Muscle layer of colon (tissue), 2 donors: ENCODE measurements at regions not wholly inside any gene's neighbourhood (a gene's known extent, or its start where the extent isn't known, plus 50 kb on each side); places are given as distances from the start of the nearest gene placed in this dataset.

Source experiments
- H3K27ac ChIP-seq: one replicate; pipeline ENCODE4 v1.7.0; 2013; ENCODE audit warnings: low read depth, mild to moderate bottlenecking, low read length, moderate library complexity
- H3K27me3 ChIP-seq, 2 donors: one replicate each; pipeline ENCODE4 v1.7.0; 2013; ENCODE audit warnings: low read length in 2 of 2, mild to moderate bottlenecking in 2 of 2; ENCODE audit not compliant: insufficient read depth in 2 of 2, control insufficient read depth in 1 of 2
- H3K36me3 ChIP-seq: one replicate; pipeline ENCODE4 v1.7.0; 2013; ENCODE audit warnings: mild to moderate bottlenecking, low read length; ENCODE audit not compliant: insufficient read depth
- H3K4me1 ChIP-seq: one replicate; pipeline ENCODE4 v1.7.0; 2013; ENCODE audit warnings: mild to moderate bottlenecking, low read length; ENCODE audit not compliant: insufficient read depth
- H3K4me3 ChIP-seq, 2 donors: one replicate each; pipeline ENCODE4 v1.7.0; 2013; ENCODE audit warnings: low read length in 2 of 2, low read depth in 1 of 2, mild to moderate bottlenecking in 1 of 2, moderate library complexity in 1 of 2
- H3K9ac ChIP-seq: one replicate; pipeline ENCODE4 v1.7.0; 2013; ENCODE audit warnings: low read length
- H3K9me3 ChIP-seq: one replicate; pipeline ENCODE4 v1.7.0; 2013; ENCODE audit warnings: mild to moderate bottlenecking, low read length
- donor health status: abdominal sarcoma.
- donor health status: Adenocarcinoma of cecum.

DNA sequence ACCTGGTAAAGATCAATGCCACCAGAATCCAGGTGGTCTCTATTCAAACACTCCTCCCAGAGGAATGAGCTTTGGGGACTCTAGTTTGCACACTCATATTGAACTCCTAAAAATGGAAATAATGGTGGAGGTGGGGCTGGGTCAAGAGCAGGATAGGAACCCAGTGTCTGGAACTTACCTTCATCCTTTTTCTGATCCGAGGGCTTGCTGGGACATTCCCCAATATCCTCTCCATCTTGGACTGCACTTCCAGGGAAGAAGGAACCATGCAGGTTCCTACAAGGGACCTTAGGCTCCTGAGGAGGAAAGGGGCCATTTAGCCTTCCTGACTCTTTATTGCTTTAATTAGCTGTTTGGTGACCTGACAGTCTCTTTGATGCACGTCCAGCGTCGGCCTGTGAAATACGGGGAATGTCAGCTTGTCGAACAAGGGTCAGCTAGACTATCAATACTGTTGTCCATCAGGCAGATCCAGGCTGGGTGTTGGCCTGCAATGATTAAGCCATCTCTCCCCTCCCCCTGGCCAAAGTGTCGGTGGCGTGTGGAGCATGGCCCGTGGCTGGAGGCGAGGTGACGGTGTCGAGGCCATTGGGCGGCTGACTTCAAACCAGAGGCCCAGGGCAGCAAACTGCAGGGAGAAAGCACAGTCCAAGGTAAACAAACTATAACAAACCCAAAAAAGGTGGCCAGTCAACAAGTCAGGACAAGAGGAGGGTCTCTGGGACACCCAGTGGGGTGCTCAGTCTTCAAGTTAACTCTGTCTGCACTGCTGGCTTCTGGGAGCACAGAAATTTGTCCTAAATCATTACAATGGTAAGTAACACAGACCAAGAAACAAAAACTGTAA lies 405.2 kb upstream of the TBX3 start:
- H3K27me3 ChIP-seq = peaks cover 0 to 5% of the 10 kb centered on the region in 2 donors
- no peak overlapping the region for H3K27ac ChIP-seq
- no peaks in the 10 kb centered on the region for H3K9me3 ChIP-seq
- H3K4me3 ChIP-seq = no peak overlapping the region
- H3K36me3 ChIP-seq = no peaks in the 10 kb centered on the region
- no peaks in the 10 kb centered on the region for H3K4me1 ChIP-seq
- no peak overlapping the region for H3K9ac ChIP-seq

DNA sequence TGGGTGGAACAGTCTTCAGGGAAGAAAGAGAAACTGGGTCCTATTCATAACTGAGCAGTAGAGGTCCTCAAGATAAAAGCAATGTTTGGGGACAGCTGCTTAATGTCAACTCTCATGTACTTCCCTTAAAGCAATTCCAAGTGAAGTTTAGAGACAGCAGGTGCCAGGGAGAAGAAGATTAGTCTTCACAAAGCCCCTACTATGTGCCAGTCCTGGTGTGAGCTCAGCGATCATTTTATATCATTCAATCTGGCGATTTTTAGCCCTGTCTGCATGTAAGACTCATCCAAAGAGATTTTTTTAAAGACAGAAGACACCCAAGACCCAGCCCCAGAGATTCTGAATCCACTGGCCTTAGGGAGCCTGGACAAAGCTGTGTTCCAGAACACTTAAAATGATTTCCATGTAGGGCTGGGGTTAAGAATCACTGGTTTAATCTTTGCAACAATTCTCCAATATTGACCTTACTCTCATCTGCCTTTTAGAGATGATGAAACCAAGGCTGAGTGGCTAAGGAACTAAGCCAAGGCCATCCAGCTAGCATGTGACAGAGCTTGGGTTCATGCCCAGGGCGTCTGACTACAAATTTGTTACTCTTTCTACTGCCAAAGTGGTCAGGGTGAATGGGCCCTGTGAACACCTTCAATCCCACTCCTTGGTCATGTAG lies 404.5 kb upstream of the TBX3 start:
- Histone ChIP-seq H3K27ac (no peak overlapping the region), H3K4me1 (no peaks in the 10 kb centered on the region)

DNA sequence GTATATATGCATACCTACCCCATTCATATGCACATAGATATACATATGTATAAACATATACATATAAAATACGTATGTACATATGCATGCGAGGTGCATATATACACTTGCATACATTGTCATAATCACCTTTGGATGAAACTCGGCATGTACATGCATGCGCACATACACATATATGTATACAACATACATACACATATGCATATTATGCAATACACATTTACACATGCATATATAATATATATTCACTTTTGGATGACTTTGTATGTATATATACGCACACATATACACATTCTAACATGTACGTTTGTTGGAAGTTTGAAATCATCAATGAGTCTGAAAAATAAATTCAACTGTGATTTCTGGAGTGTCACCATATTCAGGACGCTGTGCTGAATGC lies 401.6 kb upstream of the TBX3 start:
- Histone ChIP-seq H3K9ac (no peak overlapping the region), H3K4me1 (no peaks in the 10 kb centered on the region), H3K4me3 (no peak overlapping the region), H3K27ac (no peak overlapping the region), H3K9me3 (no peaks in the 10 kb centered on the region), H3K27me3 (peaks cover 0 to 5% of the 10 kb centered on the region in 2 donors), H3K36me3 (no peaks in the 10 kb centered on the region)

More for the DNA sequence above, 404.5 kb upstream of the TBX3 start:
- H3K36me3 ChIP-seq = no peaks in the 10 kb centered on the region
- H3K27me3 ChIP-seq = peaks cover 0 to 5% of the 10 kb centered on the region in 2 donors
- H3K4me3 ChIP-seq = no peak overlapping the region
- H3K9me3 ChIP-seq = no peaks in the 10 kb centered on the region
- H3K9ac ChIP-seq = no peak overlapping the region

GRCh38 chr12:115079760-115080159 lies 395.8 kb upstream of the TBX3 start:
- H3K9ac ChIP-seq = no peak overlapping the region
- H3K4me3 ChIP-seq = no peak overlapping the region

GRCh38 chr12:115078990-115079389 lies 395.0 kb upstream of the TBX3 start:
- no peak overlapping the region for H3K9ac ChIP-seq

More at GRCh38 chr12:115079760-115080159, 395.8 kb upstream of the TBX3 start:
- H3K27ac ChIP-seq = no peak overlapping the region
- no peaks in the 10 kb centered on the region for H3K36me3 ChIP-seq
- no peaks in the 10 kb centered on the region for H3K9me3 ChIP-seq
- H3K4me1 ChIP-seq = no peaks in the 10 kb centered on the region
- H3K27me3 ChIP-seq = no peaks in the 10 kb centered on the region

GRCh38 chr12:115078334-115078733 lies 394.4 kb upstream of the TBX3 start:
- H3K27me3 ChIP-seq = no peaks in the 10 kb centered on the region
- no peak overlapping the region for H3K4me3 ChIP-seq
- H3K9me3 ChIP-seq = no peaks in the 10 kb centered on the region
- no peak overlapping the region for H3K27ac ChIP-seq
- no peaks in the 10 kb centered on the region for H3K4me1 ChIP-seq
- H3K9ac ChIP-seq = no peak overlapping the region
- H3K36me3 ChIP-seq = no peaks in the 10 kb centered on the region

More at GRCh38 chr12:115078990-115079389, 395.0 kb upstream of the TBX3 start:
- no peaks in the 10 kb centered on the region for H3K9me3 ChIP-seq
- no peaks in the 10 kb centered on the region for H3K36me3 ChIP-seq
- no peaks in the 10 kb centered on the region for H3K27me3 ChIP-seq
- H3K4me3 ChIP-seq = no peak overlapping the region
- H3K27ac ChIP-seq = no peak overlapping the region
- H3K4me1 ChIP-seq = no peaks in the 10 kb centered on the region

DNA sequence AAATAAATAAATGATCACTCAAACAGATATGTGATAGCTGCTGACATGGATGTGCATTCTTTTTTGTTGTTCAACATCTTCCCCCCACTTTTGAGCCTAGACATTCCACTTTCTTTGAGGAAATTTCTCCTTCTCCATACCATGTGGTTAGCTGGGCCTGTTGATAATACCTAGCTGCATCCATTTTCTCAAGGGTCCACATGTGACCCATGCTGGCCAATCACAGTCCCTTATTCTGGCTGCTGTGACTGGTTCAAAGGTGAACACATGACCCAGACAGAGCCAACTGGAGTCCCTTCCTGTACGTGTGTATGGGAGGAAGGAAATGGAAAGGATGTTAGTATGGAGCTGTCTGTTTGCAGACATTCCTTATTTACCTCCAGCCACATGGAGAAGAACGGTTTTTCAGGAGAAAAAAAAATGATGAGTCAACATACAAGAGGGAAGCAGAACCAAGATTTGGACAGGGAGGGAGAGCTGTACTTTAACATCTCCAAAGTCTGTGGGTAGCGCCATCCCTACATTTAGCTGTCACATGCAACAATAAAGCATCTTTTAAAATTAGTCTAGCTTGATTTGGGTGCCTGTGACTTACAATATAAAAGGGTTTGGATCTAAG lies 391.7 kb upstream of the TBX3 start:
- Histone ChIP-seq H3K27ac (no peak overlapping the region), H3K27me3 (no peaks in the 10 kb centered on the region), H3K4me3 (no peak overlapping the region), H3K9me3 (no peaks in the 10 kb centered on the region), H3K9ac (no peak overlapping the region), H3K4me1 (no peaks in the 10 kb centered on the region), H3K36me3 (no peaks in the 10 kb centered on the region)

GRCh38 chr12:115074617-115075016 lies 390.6 kb upstream of the TBX3 start:
- Histone ChIP-seq H3K27ac (no peak overlapping the region), H3K4me1 (no peaks in the 10 kb centered on the region), H3K27me3 (no peaks in the 10 kb centered on the region), H3K36me3 (no peaks in the 10 kb centered on the region), H3K9me3 (no peaks in the 10 kb centered on the region), H3K4me3 (no peak overlapping the region), H3K9ac (no peak overlapping the region)

- no peaks in the 10 kb centered on the region for H3K9me3 ChIP-seq
Measured at GRCh38 chr12:115072712-115073111, 388.7 kb upstream of the TBX3 start.

GRCh38 chr12:115070313-115070712 lies 386.3 kb upstream of the TBX3 start:
- Histone ChIP-seq H3K9ac (no peak overlapping the region), H3K9me3 (no peaks in the 10 kb centered on the region), H3K36me3 (no peaks in the 10 kb centered on the region), H3K27ac (no peak overlapping the region), H3K4me1 (no peaks in the 10 kb centered on the region), H3K27me3 (no peaks in the 10 kb centered on the region), H3K4me3 (no peak overlapping the region)

More at GRCh38 chr12:115072712-115073111, 388.7 kb upstream of the TBX3 start:
- no peaks in the 10 kb centered on the region for H3K36me3 ChIP-seq
- H3K9ac ChIP-seq = no peak overlapping the region
- no peaks in the 10 kb centered on the region for H3K27me3 ChIP-seq
- no peak overlapping the region for H3K4me3 ChIP-seq
- no peak overlapping the region for H3K27ac ChIP-seq
- no peaks in the 10 kb centered on the region for H3K4me1 ChIP-seq

GRCh38 chr12:115064296-115064695 lies 380.3 kb upstream of the TBX3 start:
- Histone ChIP-seq H3K36me3 (no peaks in the 10 kb centered on the region), H3K27ac (no peak overlapping the region), H3K4me1 (no peaks in the 10 kb centered on the region), H3K9me3 (no peaks in the 10 kb centered on the region), H3K9ac (no peak overlapping the region), H3K27me3 (no peaks in the 10 kb centered on the region), H3K4me3 (no peak overlapping the region)
